ENCODE measurements at regions not wholly inside any gene's neighbourhood (a gene's known extent, or its start where the extent isn't known, plus 50 kb on each side); places are given as distances from the start of the nearest gene placed in this dataset.

DNA sequence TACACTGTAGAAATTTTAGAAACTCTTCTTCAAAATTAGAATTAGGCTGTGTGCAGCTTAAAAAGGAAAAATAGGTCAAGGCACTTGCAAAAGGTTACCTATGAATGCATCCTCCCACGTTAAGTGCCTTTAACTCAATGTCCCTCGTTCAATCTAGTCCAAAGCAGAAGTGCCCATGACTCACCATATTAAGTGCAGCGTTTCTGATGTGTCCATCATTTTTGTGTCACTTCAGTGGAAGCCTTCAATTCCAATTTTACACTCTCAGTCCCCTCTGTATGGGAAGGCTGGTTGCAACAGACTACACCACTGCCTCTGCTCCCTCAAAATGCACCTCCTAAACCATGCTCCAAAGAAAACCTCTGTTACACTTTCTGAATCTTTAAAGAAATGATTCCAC is 53.4 kb downstream of the FOXB1 start:
- H3K4me3 ChIP-seq: no peak overlapping the region
- no peak for DNase-seq
- H3K27me3 ChIP-seq: no peaks in the 10 kb centered on the region; the same call in 1 of the 2 replicates
- H3K36me3 ChIP-seq: no peaks in the 10 kb centered on the region
- H3K9me3 ChIP-seq: peaks cover 24% of the 10 kb centered on the region

DNA sequence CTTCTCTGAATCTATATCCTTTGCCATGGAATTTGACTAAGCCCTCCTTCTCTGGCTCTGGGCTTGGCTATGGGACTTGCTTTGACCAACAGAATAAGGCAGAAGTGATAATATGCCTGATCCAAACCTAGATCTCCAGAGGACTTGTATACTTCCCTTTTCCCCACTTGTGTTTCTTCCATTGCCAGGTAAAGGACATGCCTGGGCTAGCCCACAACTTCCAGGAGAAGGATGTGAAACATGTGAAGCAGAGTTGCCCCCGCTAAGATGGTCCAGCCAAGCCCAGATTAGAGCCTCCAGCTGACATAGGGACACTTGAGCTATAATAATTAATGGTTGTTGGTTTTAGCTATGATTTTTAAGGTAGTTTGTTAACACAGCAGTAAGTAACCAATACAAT is 55.1 kb downstream of the FOXB1 start:
- H3K27me3 ChIP-seq: no peaks in the 10 kb centered on the region; the same call in 1 of the 2 replicates
- H3K4me3 ChIP-seq: no peak overlapping the region
- peaks cover 24% of the 10 kb centered on the region for H3K9me3 ChIP-seq
- H3K36me3 ChIP-seq: no peaks in the 10 kb centered on the region
- no peak for DNase-seq

DNA sequence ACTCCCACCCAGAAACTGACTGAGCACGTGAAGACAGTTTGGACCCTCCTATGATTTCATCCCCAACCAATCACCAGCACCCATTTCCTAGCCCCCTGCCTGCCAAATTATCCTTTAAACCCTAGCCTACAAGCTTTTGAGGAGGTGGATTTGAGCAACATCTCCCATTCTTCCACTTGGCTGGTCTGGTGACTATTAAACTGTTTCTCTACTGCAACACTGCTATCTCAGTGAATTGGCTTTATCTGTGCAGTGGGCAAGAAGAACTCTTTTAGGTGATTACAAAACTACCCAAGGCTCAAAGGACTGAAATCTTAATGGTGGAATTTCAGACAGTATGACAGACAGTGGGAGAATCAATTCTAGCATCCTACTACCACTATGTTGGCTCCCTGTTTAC is 57.6 kb downstream of the FOXB1 start:
- peaks cover 24% of the 10 kb centered on the region for H3K9me3 ChIP-seq
- no peak overlapping the region for H3K4me3 ChIP-seq
- no peaks in the 10 kb centered on the region for H3K36me3 ChIP-seq
- no peaks in the 10 kb centered on the region for H3K27me3 ChIP-seq
- DNase-seq: no peak

DNA sequence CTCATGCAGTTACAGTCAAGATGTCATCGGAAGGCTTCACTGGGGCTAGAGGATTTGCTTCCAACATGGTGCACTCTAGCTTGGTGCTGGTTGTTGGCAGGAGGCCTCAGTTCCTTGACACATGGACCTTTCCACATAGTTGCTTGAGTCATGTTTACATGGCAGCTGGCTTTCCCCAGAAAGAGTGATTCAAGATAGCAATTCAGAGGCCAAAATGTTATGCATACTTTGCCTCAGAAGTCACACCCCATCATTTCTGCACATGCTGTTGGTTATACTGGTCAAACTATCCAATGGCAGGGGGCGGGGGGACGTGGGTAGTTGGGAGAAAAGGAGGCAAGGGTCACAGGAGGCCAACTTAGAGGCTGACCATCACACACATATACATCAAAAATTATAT is 58.7 kb downstream of the FOXB1 start:
- Histone ChIP-seq H3K9me3 (peaks cover 24% of the 10 kb centered on the region), H3K4me3 (no peak overlapping the region), H3K27me3 (no peaks in the 10 kb centered on the region), H3K36me3 (no peaks in the 10 kb centered on the region)
- DNase-seq: peak; percentile 69

DNA sequence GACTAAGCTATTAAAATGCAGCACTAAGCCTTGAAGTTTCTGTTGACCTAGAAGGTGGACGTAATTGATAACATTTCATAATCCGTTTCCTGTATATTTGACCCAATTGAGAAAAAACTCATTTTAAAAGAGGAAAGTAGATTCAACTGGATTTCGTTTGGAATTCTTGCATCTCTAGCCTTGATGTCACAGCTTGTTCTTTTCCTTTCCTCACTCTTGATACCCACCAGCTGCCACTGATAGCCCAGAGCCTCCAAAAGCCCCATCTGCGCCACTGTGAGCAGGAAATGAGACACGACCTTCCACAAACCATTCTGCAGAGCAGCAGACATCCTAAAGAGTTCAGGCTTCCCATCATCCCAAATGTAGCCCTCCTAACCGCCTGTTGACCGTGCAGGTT is 61.8 kb downstream of the FOXB1 start:
- DNase-seq: no peak
- H3K9me3 ChIP-seq: peaks cover 15% of the 10 kb centered on the region
- no peaks in the 10 kb centered on the region for H3K36me3 ChIP-seq
- H3K4me3 ChIP-seq: no peak overlapping the region
- H3K27me3 ChIP-seq: no peaks in the 10 kb centered on the region

DNA sequence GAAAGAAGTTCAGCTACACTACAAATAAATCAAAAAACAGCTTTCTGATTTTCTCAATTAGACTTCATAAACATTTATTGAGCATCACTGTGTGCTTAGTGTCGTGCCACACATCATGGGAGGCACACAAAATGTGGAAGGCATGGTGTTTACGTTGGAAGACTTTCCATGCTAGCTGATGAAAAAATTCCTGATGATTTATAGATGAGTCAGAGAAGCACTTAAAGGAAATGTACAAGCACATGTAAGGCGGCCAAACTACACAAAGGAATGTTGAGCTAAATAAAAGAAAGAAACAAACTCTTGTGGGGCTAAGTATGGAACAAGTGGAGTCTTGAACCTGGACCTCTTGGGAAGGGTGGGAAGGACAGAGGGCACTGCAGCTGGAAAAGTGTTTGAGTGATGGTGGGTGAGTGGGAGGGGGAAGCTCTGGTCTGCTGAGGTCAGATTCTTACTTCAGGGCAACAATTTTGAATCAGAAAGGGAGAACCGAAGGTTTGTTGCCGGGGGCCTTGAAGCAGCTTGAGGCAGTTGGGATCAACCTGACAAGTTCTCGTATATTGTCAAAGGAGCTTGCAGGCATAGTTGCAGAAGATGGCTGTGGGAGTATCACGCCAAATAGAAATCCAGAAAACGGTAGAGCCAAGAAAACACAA is 66.9 kb downstream of the FOXB1 start:
- H3K27me3 ChIP-seq: no peaks in the 10 kb centered on the region
- H3K9me3 ChIP-seq: peaks cover 4% of the 10 kb centered on the region; the same call in 1 of the 2 replicates
- H3K4me3 ChIP-seq: no peak overlapping the region
- H3K36me3 ChIP-seq: no peaks in the 10 kb centered on the region
- peak; percentile 71 for DNase-seq

DNA sequence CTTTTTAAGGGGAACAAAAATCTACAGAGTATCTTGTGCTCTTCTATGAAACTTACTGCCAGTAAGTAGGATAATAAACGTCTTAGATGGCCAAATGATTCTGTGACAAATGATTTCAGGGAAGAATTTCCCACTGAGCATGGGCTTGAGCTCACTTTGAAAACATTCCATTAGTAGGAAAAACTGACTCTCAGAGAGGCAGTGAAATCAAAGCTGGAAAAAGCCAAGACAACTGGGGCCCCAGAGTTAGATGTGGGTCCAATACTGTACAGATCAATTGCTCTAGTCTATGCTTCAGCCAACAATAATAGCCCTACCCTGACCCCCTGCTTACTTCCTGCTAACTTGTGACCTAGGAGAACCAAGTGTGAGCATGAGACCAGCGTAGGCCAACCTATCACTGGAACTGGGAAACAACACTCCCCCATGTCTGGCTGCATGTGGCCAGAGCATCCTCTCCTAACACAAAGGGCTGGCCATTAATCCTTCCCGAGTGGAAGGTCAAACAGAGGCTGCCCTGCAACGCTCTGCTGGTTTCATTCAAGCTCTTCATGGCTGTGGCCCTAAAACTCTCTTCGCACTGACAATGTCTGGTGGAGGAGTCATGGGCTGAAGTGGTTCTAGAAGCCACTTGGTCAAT is 68.8 kb downstream of the FOXB1 start:
- DNase-seq: peak; percentile 10
- Histone ChIP-seq H3K9me3 (peaks cover 4% of the 10 kb centered on the region; the same call in 1 of the 2 replicates), H3K36me3 (no peaks in the 10 kb centered on the region), H3K4me3 (no peak overlapping the region), H3K27me3 (no peaks in the 10 kb centered on the region)

DNA sequence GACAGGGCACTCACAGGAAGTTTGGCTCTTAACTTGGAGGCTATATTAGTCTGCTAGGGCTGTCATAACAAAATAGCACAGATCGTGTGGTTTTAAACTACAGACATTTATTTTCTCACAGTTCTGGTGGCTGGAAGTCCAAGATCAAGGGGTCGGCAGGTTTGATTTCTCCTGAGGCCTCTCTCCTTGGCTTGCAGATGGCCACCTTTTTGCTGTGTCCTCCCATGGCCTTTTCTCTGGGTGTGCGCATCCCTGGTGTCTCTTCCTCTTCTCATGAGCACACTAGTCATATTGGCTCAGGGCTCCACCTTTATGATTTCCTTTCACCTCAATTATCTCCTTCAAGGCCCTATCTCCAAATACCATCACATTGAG is 69.3 kb downstream of the FOXB1 start:
- Histone ChIP-seq H3K36me3 (no peaks in the 10 kb centered on the region), H3K4me3 (no peak overlapping the region), H3K27me3 (no peaks in the 10 kb centered on the region), H3K9me3 (peaks cover 4% of the 10 kb centered on the region; the same call in 1 of the 2 replicates)
- no peak for DNase-seq

DNA sequence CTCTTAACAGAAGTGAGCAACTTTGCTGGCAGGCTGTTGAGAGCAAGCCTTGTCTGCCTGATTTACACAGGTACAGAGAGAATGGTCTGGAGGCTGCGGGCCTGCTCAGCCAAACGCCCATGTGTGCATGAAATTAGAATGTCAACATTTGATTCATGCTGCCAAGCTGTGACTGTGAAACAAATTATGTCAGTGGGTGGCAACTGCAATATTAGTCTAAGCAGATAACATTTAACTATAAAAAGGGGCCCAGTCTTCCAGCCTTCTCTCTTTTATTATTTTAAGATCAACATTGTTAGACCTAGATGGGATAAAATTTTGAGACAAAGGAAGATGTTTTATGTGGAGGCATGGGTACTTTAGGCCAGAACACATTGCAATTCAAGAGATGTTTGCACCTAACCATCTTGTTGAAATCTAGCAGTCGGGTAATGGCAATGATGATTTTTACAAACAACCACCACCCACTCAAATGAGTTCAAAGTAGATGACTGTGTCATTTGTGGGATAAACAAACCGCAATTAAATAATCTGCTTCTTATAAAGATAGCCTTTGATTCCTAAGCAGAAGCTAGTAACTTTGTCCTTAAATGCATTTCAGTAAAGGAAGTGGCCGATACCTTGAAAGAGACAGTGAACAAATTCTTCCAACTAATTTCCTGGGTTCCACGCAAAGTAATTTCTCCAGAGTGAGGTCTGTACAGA is 70.2 kb downstream of the FOXB1 start:
- Histone ChIP-seq H3K9me3 (peaks cover 4% of the 10 kb centered on the region; the same call in 1 of the 2 replicates), H3K36me3 (no peaks in the 10 kb centered on the region), H3K4me3 (no peak overlapping the region), H3K27me3 (no peaks in the 10 kb centered on the region)
- peak; percentile 74 for DNase-seq

DNA sequence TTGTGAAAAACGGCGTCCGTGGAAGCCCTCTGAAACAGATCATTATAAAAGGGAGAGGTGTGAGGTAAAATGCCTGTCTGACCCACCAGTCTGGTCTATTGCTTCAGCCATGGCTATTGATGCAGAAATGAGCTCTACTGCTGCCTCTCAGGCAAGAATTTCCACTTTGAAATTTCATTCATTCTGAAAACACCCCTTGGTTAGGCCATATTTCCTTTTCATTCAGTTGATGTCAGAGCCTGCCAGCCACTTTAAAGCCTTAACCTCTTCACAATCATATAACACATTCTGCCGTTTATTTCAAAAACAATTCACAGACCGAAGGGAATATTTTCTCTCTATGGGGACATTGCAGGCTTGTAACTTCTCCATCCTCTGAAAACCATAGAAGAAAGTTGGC is 71.9 kb downstream of the FOXB1 start:
- H3K9me3 ChIP-seq: peaks cover 4% of the 10 kb centered on the region; the same call in 1 of the 2 replicates
- no peak overlapping the region for H3K4me3 ChIP-seq
- H3K36me3 ChIP-seq: no peaks in the 10 kb centered on the region
- H3K27me3 ChIP-seq: no peaks in the 10 kb centered on the region
- no peak for DNase-seq

DNA sequence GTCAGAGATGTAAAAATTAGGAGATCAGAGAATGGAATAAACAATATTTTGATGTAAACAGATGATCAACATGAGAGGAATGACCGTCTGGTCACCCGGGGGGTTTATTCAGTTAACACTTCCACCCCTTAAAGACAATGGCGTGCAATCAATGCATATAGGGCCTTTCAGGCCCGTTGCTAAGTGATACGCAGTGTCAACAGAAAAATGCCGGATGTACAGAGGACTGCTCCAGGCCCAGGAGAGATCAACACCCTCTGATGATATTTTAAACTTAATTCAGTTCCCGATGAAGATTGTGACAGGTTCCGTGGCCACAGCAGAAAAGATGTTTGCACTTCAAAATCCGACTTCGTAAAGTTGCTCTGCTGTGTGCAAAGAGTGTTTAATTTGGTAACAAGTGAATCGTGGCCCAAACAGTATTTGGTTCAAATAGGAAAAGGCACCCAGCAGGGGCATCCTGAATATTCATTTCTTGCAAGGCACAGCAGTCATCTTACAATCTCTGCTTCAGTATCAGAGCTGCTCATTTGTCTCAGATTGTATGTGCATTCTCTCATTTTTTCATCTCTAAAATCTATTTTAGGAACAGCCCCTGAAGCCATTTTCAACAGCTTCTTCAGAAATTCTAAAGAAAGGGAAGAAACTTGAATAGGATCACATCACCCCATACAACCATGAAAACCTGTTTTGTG is 72.6 kb downstream of the FOXB1 start:
- Histone ChIP-seq H3K27me3 (no peaks in the 10 kb centered on the region), H3K4me3 (no peak overlapping the region), H3K36me3 (no peaks in the 10 kb centered on the region), H3K9me3 (peaks cover 4% of the 10 kb centered on the region; the same call in 1 of the 2 replicates)
- DNase-seq: no peak

DNA sequence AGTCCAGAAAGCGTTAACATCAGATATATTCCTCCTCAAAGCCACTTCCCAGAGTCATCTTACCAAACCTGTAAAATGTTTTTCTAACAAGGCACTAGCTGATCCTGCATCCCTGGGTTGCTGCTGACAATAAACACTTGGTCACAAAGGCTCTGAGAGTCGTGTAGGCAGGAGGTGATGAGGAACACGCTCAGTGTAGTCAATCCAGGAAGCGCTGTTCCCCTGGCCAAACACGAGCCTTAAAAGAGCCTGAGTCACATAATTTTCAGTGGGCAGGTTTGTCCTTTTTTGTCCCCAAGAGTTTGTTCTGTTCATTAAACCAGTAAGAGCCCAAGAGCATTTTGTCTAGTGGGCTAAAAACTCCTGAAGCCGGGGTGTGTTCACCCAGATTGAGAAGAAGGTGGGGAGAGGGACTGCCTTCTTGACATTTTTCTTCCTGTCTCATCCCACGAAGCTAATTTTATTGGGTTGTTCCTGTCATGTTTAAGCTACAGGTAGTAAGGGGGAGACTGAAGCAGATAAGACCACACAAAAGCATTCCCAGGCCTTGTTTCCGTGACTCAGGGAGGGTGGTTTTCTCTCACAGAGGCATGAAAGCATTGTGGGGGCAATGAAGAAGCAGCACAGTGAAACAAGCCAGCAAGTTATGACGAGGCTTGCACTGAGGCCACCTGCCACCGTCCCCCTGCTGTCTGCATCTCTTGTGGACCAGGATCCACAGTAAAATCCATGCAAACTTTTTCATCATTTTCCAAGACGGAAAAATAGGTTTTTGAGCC is 73.7 kb downstream of the FOXB1 start:
- no peak for DNase-seq
- H3K9me3 ChIP-seq: peaks cover 3% of the 10 kb centered on the region; the same call in 1 of the 2 replicates
- no peaks in the 10 kb centered on the region for H3K27me3 ChIP-seq
- H3K36me3 ChIP-seq: no peaks in the 10 kb centered on the region
- H3K4me3 ChIP-seq: no peak overlapping the region

DNA sequence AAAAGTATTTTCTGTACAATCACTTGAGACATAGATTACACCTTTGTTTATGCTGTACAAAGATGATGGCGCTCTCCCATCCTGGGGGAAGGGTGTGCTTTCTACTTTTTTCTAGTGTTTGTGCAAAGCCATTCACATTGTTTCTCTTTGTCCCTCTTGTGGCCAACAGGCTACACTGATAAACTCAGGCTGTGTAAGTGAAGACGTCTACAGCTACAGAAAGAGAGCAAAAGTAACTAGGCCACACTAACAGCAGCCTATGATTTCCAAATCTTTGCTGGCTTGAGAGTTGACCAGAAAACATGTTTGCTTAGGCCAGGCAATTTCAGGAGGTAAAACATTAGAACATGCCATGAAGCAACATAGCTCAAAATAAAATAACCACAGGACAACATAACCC is 75.1 kb downstream of the FOXB1 start:
- DNase-seq: no peak
- no peaks in the 10 kb centered on the region for H3K27me3 ChIP-seq
- H3K36me3 ChIP-seq: no peaks in the 10 kb centered on the region
- H3K4me3 ChIP-seq: no peak overlapping the region
- no peaks in the 10 kb centered on the region for H3K9me3 ChIP-seq

DNA sequence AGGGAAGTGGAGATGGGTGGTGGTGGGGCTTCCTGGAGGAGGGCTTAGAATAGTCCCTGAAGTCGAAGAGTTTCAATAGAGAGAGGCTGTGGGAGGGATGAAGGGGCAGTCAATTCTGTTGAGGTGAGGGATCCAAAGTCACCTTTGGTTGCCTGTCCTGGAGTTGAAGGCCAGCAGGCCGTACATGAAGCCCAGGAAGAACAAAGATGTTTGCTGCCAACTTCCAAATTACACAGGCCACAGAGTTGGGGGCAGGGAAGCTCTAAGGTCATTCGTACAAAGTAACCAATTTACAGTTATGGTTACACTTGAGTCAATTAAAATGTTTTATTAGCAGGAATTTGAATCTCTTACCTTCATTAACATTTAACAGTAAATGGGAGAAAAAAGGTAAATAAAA is 77.9 kb downstream of the FOXB1 start:
- Histone ChIP-seq H3K9me3 (no peaks in the 10 kb centered on the region), H3K27me3 (no peaks in the 10 kb centered on the region), H3K4me3 (no peak overlapping the region), H3K36me3 (no peaks in the 10 kb centered on the region)
- DNase-seq: no peak

DNA sequence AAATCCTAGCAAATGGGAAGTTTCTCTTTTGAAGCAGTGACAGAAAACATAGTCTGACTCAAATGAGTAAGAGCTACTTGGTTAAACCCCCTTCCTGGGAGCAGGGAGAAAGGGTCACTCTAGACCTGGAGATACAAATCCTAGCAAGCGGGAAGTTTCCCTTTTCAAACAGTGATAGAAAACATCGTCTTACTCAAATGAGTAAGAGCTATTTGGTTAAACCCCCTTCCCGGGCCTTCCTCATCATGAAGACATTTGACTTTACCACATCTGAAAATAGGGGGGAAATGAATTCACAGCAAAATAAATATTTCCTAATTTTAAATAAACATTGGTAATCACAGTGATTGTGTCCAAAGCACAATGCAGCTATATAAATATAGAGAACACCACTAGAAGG is 79.2 kb downstream of the FOXB1 start:
- no peak for DNase-seq
- H3K9me3 ChIP-seq: no peaks in the 10 kb centered on the region

DNA sequence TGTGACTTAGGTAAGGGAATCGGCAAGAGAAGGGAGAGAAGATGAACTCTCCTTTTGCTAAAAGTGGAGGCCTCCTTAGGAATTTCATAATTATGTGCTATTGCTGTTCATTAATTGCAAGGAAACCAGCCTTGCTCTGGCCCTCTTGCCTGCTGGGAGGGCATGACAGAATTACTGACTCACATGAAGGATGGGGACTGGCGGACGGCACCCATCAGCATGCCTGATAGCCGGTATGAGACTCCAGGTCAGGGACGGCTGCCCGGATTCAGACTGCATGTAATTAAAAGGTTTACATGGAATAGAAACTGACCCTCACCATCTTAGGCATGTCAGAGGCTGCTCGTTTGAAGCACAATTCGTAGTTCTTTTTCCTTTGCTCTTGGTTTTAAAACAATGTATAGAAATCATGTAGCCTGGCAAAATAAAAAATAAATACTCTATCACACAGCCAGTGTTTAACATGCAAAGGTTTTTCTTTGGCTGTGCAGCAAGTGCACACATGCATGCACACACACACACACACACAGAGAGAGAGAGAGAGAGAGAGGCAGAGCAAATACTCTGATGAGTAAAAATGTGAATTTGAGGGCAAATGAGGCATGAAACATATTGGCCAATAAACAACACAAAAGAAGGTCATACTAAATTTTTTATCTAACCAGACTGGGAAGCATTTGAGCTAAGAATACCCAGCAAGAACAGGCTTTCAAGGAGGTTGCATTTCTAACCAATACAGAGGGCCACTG is 82.7 kb downstream of the FOXB1 start:
- Histone ChIP-seq H3K9me3 (no peaks in the 10 kb centered on the region), H3K4me3 (no peak overlapping the region), H3K27me3 (no peaks in the 10 kb centered on the region), H3K36me3 (no peaks in the 10 kb centered on the region)
- DNase-seq: no peak

More for the DNA sequence above, 79.2 kb downstream of the FOXB1 start:
- Histone ChIP-seq H3K4me3 (no peak overlapping the region), H3K27me3 (no peaks in the 10 kb centered on the region), H3K36me3 (no peaks in the 10 kb centered on the region)

All from MG63 (cell line).